Lower leg skin (tissue), 4 donors: ENCODE measurements at regions not wholly inside any gene's neighbourhood (a gene's known extent, or its start where the extent isn't known, plus 50 kb on each side); places are given as distances from the start of the nearest gene placed in this dataset.

ENCODE experiments used
- DNase-seq, 2 donors: peaks; one replicate each; pipeline ENCODE4 v3.0.0-alpha.2; 2019; ENCODE audit warnings: low spot score in 2 of 2
- H3K4me3 ChIP-seq: fragments of 200-600 bp; sonication (generic); 2 replicates; pipeline ENCODE4 v1.5.1; 2017; ENCODE audit warnings: mild to moderate bottlenecking, low read depth; ENCODE audit not compliant: poor library complexity, severe bottlenecking
- POLR2A ChIP-seq, 2 donors: fragments of 450-650 bp; IDR thresholded peaks; one replicate each; pipeline ENCODE4 v1.6.1; 2016 to 2017; ENCODE audit warnings: antibody characterized with exemption in 2 of 2, mild to moderate bottlenecking in 1 of 2, moderate library complexity in 1 of 2
- WGBS, 2 donors: methylation state at CpG; one replicate each; pipeline ENCODE4 v1.1.5; 2018; 5-methylcytosine and 5-hydroxymethylcytosine counted together
- intact Hi-C: fragments of 100-400 bp; cut with DNase I; formaldehyde crosslinking; loops from one replicate; pipeline ENCODE4 v1.15.0; 2023; ENCODE audit warnings: low total_unique reads
- TF ChIP-seq, protein P1 (sequence below), 3 donors: fragments of 450-650 bp; IDR thresholded peaks; one replicate each; pipeline ENCODE4 v1.5.1; 2016; ENCODE audit warnings: antibody characterized with exemption in 3 of 3, mild to moderate bottlenecking in 3 of 3, moderate library complexity in 2 of 3

DNA sequence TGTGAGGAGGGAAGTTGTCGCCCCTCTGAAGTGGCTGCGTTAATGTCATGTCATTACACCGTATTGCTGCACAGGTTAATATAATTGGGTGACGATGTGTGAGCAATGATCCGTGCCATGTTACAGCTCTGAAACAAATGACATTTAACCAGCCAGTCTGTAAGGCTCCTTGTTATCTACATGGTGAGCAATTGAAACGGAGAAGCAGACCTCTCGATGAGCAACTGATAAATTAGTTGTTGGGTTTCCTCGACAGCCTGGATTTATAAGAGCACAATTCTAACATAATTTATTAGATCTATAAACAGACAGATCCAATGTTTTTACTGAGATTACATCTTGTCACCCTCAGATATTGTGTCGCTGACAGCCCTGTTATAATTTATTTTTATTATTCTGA is 49.9 kb upstream of the MAFB start:
- TF ChIP-seq, protein P1, sequence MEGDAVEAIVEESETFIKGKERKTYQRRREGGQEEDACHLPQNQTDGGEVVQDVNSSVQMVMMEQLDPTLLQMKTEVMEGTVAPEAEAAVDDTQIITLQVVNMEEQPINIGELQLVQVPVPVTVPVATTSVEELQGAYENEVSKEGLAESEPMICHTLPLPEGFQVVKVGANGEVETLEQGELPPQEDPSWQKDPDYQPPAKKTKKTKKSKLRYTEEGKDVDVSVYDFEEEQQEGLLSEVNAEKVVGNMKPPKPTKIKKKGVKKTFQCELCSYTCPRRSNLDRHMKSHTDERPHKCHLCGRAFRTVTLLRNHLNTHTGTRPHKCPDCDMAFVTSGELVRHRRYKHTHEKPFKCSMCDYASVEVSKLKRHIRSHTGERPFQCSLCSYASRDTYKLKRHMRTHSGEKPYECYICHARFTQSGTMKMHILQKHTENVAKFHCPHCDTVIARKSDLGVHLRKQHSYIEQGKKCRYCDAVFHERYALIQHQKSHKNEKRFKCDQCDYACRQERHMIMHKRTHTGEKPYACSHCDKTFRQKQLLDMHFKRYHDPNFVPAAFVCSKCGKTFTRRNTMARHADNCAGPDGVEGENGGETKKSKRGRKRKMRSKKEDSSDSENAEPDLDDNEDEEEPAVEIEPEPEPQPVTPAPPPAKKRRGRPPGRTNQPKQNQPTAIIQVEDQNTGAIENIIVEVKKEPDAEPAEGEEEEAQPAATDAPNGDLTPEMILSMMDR (IDR thresholded peaks at IDR 0.05): no peak
- TF ChIP-seq POLR2A (IDR thresholded peaks at IDR 0.05): no peak
- no peak for DNase-seq
- 73 to 75% methylated on average over 9 of the region's 9 CpGs for WGBS, 2 donors

DNA sequence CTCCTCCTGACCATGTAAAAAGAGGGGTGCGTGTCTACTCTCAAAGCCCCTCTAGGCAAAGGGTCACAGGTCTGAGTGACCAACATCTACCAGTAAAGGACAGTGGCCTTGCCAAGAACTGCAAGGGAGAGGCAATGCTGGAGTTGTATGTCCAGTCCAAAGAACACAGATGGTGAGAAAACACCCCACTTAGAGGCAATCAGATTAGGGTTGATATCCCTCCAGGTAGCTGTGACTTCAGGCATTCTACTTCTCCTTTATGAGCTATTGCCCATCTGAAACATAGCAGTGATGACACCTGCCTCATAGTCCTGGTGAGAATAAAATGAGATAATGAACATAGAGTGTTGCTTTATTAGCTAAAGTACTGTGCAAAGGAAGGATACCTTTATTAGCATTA is 50.8 kb upstream of the MAFB start:
- TF ChIP-seq POLR2A (IDR thresholded peaks at IDR 0.05): no peak
- TF ChIP-seq, protein P1 (IDR thresholded peaks at IDR 0.05): no peak
- 69 to 82% methylated on average over 1 of the region's 1 CpG for WGBS, 2 donors
- no peak for DNase-seq
- no peak overlapping the region for H3K4me3 ChIP-seq
- intact Hi-C loops: no loop called here

More for the DNA sequence above, 49.9 kb upstream of the MAFB start:
- H3K4me3 ChIP-seq: no peak overlapping the region
- intact Hi-C loops: no loop called here

DNA sequence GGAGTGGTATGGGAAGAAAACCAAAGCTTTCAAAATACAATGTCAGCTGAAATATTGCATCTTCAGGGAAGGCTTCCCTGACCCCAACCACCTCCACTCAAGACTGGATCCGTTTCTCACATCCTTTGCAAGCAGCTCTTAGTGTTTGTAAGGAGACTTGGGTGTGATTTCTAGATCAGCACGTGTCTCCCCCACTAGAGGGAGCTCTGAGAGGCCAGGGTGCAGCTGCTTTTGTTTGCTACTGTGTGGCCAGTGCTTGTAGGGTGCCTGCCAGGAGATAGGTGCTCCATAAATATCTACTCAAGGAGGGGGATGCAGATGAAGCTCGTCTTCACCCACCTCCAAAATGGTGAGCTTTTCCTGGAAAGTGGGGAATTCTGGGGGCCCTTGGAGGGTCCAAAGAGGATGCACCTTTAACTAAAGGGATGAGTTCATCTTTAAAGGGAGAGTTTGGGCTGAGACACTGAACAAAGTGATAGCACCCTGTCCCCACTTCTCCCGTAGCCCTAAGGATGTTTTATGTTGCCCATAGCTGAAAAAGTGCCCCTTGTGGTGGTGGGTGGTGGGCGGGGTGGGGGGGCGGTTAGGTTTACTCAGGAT is 52.6 kb upstream of the MAFB start:
- intact Hi-C loops: no loop called here
- 58 to 61% methylated on average over 6 of the region's 6 CpGs for WGBS, 2 donors
- no peak overlapping the region for H3K4me3 ChIP-seq
- TF ChIP-seq, protein P1 (IDR thresholded peaks at IDR 0.05): no peak
- TF ChIP-seq POLR2A (IDR thresholded peaks at IDR 0.05): no peak
- peak; percentile 31 to 78 for DNase-seq

DNA sequence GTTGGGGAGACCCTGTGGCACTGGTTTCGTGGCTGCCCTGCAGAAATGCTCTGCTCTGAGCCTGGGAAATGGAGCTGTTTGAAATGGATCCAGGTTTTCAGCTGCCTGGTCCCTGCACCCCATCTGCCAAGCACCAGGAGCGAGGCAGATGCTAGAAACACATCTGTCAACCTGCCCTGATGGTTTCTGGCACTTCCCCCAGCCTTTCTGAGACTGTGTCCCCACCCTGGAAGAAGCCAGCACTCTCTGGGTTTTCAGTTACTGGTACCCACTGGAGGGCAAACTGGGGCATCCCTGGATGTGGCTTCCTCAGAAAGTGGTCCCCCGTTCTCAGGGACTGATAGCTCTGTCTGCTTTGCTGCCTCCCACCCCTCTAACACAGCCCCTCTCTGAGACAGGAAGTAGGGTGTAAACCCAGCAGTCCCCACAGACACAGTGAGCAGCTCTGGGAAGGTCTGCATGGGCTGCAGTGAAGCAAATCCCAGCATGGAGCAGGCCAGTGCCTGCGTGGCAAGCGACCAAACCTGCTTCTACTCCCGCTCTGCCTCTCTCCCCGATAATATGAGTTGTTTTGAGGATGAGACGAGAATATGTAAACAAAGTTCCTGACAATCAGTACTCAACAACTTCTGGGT is 54.2 kb upstream of the MAFB start:
- intact Hi-C loops: no loop called here
- no peak for DNase-seq
- H3K4me3 ChIP-seq: no peak overlapping the region
- TF ChIP-seq, protein P1 (IDR thresholded peaks at IDR 0.05): no peak
- TF ChIP-seq POLR2A (IDR thresholded peaks at IDR 0.05): no peak
- 69 to 81% methylated on average over 8 of the region's 8 CpGs for WGBS, 2 donors

DNA sequence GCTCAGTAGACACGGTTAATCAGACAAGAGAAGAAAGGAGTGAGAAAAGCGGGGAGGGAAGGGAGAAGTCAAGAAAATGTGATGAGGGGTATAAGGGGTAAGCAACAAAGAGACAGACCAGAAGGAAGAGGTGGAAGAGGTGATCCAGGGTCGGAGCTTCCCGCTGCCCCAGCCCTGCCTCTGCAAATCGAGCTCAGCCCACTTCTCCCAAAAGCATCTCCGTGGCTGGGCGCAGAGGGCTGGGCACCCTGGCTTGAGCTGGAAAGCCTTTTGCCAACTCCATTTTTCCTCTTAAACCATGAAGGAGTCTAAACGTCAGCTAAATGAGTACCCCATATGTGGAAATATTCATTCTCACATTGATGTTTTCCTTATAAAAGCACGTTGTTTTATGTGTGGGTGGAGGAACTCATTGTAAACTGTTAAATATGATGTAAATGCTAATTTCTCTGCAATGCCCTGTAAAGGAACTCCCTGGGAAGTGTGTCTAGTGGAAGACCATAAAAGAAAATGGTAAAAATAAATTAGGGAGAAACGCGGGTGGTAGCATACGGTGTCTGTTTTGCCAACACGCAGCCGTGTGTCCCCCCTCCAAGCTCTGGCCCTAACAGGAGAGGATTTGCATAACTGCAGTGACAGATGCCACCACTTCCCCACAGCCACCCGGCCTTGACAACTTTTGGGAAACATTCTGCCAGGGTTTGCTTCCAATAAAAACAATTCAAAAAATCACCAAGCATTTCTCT is 55.2 kb upstream of the MAFB start:
- intact Hi-C loops: no loop called here
- TF ChIP-seq, protein P1 (IDR thresholded peaks at IDR 0.05): no peak
- TF ChIP-seq POLR2A (IDR thresholded peaks at IDR 0.05): no peak
- no peak for DNase-seq
- H3K4me3 ChIP-seq: no peak overlapping the region
- 65 to 71% methylated on average over 15 of the region's 15 CpGs for WGBS, 2 donors
